ENCODE measurements at regions not wholly inside any gene's neighbourhood (a gene's known extent, or its start where the extent isn't known, plus 50 kb on each side); places are given as distances from the start of the nearest gene placed in this dataset.

GRCh38 chr7:42597300-42597699, 314.6 kb downstream of the C7orf25 start:
- CTCF ChIA-PET, result no interaction called here
- TF ChIP-seq LEF1 (IDR thresholded peaks at IDR 0.05; ENCODE audit: borderline replicate concordance), result no peak
- no peak for TF ChIP-seq CTBP1 (IDR thresholded peaks at IDR 0.05; ENCODE audit: borderline replicate concordance)
- TF ChIP-seq ARNT (IDR thresholded peaks at IDR 0.05), result no peak
- no peak for TF ChIP-seq PKNOX1 (IDR thresholded peaks at IDR 0.05)
- no peak for TF ChIP-seq SUZ12 (IDR thresholded peaks at IDR 0.05)
- no peak for TF ChIP-seq FOXK2 (IDR thresholded peaks at IDR 0.05)
- TF ChIP-seq ELF4 (IDR thresholded peaks at IDR 0.05), result no peak
- no peak for TF ChIP-seq SP1 (IDR thresholded peaks at IDR 0.05)
- TF ChIP-seq HDGF (IDR thresholded peaks at IDR 0.05; ENCODE audit: borderline replicate concordance), result no peak
- no peak for TF ChIP-seq FOXA1 (IDR thresholded peaks at IDR 0.05)
- TF ChIP-seq L3MBTL2 (conservative IDR thresholded peaks at IDR 0.05), result no peak
- no peak for TF ChIP-seq BHLHE40 (IDR thresholded peaks at IDR 0.05; ENCODE audit: borderline replicate concordance)
- no peak for TF ChIP-seq ZNF384 (IDR thresholded peaks at IDR 0.05)
- TF ChIP-seq NFRKB (IDR thresholded peaks at IDR 0.05), result no peak
- TF ChIP-seq FOXM1 (IDR thresholded peaks at IDR 0.05; ENCODE audit: borderline replicate concordance), result no peak
- POLR2A ChIA-PET, result no interaction called here
- no peak for DNase-seq (ENCODE audit: extremely low spot score)

- ChIA-PET CTCF (no interaction called here), POLR2A (interaction anchor here (0.7 kb wide), 1 partner anchor 655 kb away, joined by 3 read pairs; no protein-coding TSS in a partner anchor)
- no peak for DNase-seq (ENCODE audit: extremely low spot score)
- TF ChIP-seq HDGF (IDR thresholded peaks at IDR 0.05; ENCODE audit: borderline replicate concordance), result no peak
- TF ChIP-seq SP1 (IDR thresholded peaks at IDR 0.05), result no peak
- TF ChIP-seq FOXM1 (IDR thresholded peaks at IDR 0.05; ENCODE audit: borderline replicate concordance), result no peak
- TF ChIP-seq TARDBP (IDR thresholded peaks at IDR 0.05), result no peak
- no peak for TF ChIP-seq SUZ12 (IDR thresholded peaks at IDR 0.05)
- TF ChIP-seq LEF1 (IDR thresholded peaks at IDR 0.05; ENCODE audit: borderline replicate concordance), result no peak
- TF ChIP-seq CTBP1 (IDR thresholded peaks at IDR 0.05; ENCODE audit: borderline replicate concordance), result no peak
- no peak for TF ChIP-seq ARNT (IDR thresholded peaks at IDR 0.05)
- no peak for TF ChIP-seq L3MBTL2 (conservative IDR thresholded peaks at IDR 0.05)
- TF ChIP-seq NFRKB (IDR thresholded peaks at IDR 0.05), result no peak
- TF ChIP-seq FOXK2 (IDR thresholded peaks at IDR 0.05), result no peak
- no peak for TF ChIP-seq PKNOX1 (IDR thresholded peaks at IDR 0.05)
Observed at GRCh38 chr7:42596737-42597136, 315.1 kb downstream of the C7orf25 start.

- DNase-seq (ENCODE audit: extremely low spot score), result no peak
- ChIA-PET POLR2A (no interaction called here), CTCF (interaction anchor here (0.5 kb wide), 1 partner anchor 18 kb away, joined by 3 read pairs; no protein-coding TSS in a partner anchor)
- TF ChIP-seq LEF1 (IDR thresholded peaks at IDR 0.05; ENCODE audit: borderline replicate concordance) (no peak), PKNOX1 (IDR thresholded peaks at IDR 0.05) (no peak), FOXM1 (IDR thresholded peaks at IDR 0.05; ENCODE audit: borderline replicate concordance) (no peak), ARNT (IDR thresholded peaks at IDR 0.05) (no peak), ZNF384 (IDR thresholded peaks at IDR 0.05) (no peak), NFRKB (IDR thresholded peaks at IDR 0.05) (no peak), FOXK2 (IDR thresholded peaks at IDR 0.05) (no peak), SP1 (IDR thresholded peaks at IDR 0.05) (no peak), BHLHE40 (IDR thresholded peaks at IDR 0.05; ENCODE audit: borderline replicate concordance) (no peak), L3MBTL2 (conservative IDR thresholded peaks at IDR 0.05) (no peak), FOXA1 (IDR thresholded peaks at IDR 0.05) (no peak)
Observed at GRCh38 chr7:42593860-42594259, 318.0 kb downstream of the C7orf25 start.

- ChIA-PET CTCF (interaction anchor here (1.4 kb wide), 1 partner anchor 27 kb away, joined by 3 read pairs; no protein-coding TSS in a partner anchor), POLR2A (no interaction called here)
- TF ChIP-seq SP1 (IDR thresholded peaks at IDR 0.05) (no peak), FOXA1 (IDR thresholded peaks at IDR 0.05) (no peak), ZNF384 (IDR thresholded peaks at IDR 0.05) (no peak), FOXK2 (IDR thresholded peaks at IDR 0.05) (no peak), PKNOX1 (IDR thresholded peaks at IDR 0.05) (no peak), HDGF (IDR thresholded peaks at IDR 0.05; ENCODE audit: borderline replicate concordance) (no peak), NFRKB (IDR thresholded peaks at IDR 0.05) (no peak), CTBP1 (IDR thresholded peaks at IDR 0.05; ENCODE audit: borderline replicate concordance) (no peak), TARDBP (IDR thresholded peaks at IDR 0.05) (no peak), ARNT (IDR thresholded peaks at IDR 0.05) (no peak), ELF4 (IDR thresholded peaks at IDR 0.05) (no peak), FOXM1 (IDR thresholded peaks at IDR 0.05; ENCODE audit: borderline replicate concordance) (no peak), LEF1 (IDR thresholded peaks at IDR 0.05; ENCODE audit: borderline replicate concordance) (no peak), L3MBTL2 (conservative IDR thresholded peaks at IDR 0.05) (no peak), SUZ12 (IDR thresholded peaks at IDR 0.05) (no peak), BHLHE40 (IDR thresholded peaks at IDR 0.05; ENCODE audit: borderline replicate concordance) (no peak)
- no peak for DNase-seq (ENCODE audit: extremely low spot score)
Observed at GRCh38 chr7:42590771-42591310, 321.0 kb downstream of the C7orf25 start.

GRCh38 chr7:42588876-42589275, 323.0 kb downstream of the C7orf25 start:
- POLR2A ChIA-PET, result no interaction called here
- no peak for DNase-seq (ENCODE audit: extremely low spot score)
- CTCF ChIA-PET, result no interaction called here
- TF ChIP-seq FOXM1 (IDR thresholded peaks at IDR 0.05; ENCODE audit: borderline replicate concordance), result no peak
- no peak for TF ChIP-seq NFRKB (IDR thresholded peaks at IDR 0.05)
- TF ChIP-seq FOXA1 (IDR thresholded peaks at IDR 0.05), result no peak
- no peak for TF ChIP-seq CTBP1 (IDR thresholded peaks at IDR 0.05; ENCODE audit: borderline replicate concordance)
- no peak for TF ChIP-seq BHLHE40 (IDR thresholded peaks at IDR 0.05; ENCODE audit: borderline replicate concordance)
- TF ChIP-seq ARNT (IDR thresholded peaks at IDR 0.05), result no peak
- no peak for TF ChIP-seq PKNOX1 (IDR thresholded peaks at IDR 0.05)
- TF ChIP-seq HDGF (IDR thresholded peaks at IDR 0.05; ENCODE audit: borderline replicate concordance), result no peak
- TF ChIP-seq LEF1 (IDR thresholded peaks at IDR 0.05; ENCODE audit: borderline replicate concordance), result no peak
- no peak for TF ChIP-seq FOXK2 (IDR thresholded peaks at IDR 0.05)
- TF ChIP-seq SP1 (IDR thresholded peaks at IDR 0.05), result no peak
- no peak for TF ChIP-seq SUZ12 (IDR thresholded peaks at IDR 0.05)
- no peak for TF ChIP-seq TARDBP (IDR thresholded peaks at IDR 0.05)
- TF ChIP-seq L3MBTL2 (conservative IDR thresholded peaks at IDR 0.05), result no peak
- no peak for TF ChIP-seq ELF4 (IDR thresholded peaks at IDR 0.05)

All from HEK293T (cell line).